ENCODE measurements at regions not wholly inside any gene's neighbourhood (a gene's known extent, or its start where the extent isn't known, plus 50 kb on each side); places are given as distances from the start of the nearest gene placed in this dataset.

- Histone ChIP-seq H3K4me1 (no peaks in the 10 kb centered on the region), H3K27ac (replicated peaks) (peak overlapping the region; percentile 38), H3K4me3 (no peak overlapping the region), H3K36me3 (no peaks in the 10 kb centered on the region), H3K9me3 (replicated peaks) (no peaks in the 10 kb centered on the region), H3K27me3 (ENCODE audit: low read depth) (no peaks in the 10 kb centered on the region)
- intact Hi-C loops (cut with micrococcal nuclease) = no loop called here
- no peak for TF ChIP-seq CTCF (IDR thresholded peaks at IDR 0.05; ENCODE audit: borderline replicate concordance)
- DNase-seq = no peak
These were observed 612.8 kb downstream of the INSC start for GRCh38 chr11:15727520-15727914.

DNA sequence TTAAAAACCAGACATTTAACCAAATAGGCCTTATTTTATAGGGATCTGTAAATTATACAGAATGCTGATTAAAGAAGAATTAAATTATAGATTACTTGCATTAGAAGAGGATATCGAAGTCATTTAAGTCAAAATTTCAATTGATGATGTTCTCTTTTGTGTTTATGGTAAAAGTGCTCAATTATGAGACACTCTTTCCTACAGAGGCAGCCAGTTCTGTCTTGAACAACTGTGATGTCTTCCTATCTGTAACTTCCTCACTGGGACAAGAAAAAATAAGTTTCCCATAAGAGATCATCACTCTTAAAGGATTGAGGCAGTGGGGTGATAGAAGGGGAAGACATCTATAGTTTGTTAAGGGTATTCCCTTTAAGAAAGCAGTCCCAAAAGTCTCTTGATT lies 613.5 kb downstream of the INSC start:
- H3K4me3 ChIP-seq = no peak overlapping the region
- H3K9me3 ChIP-seq (replicated peaks) = no peaks in the 10 kb centered on the region
- no peaks in the 10 kb centered on the region for H3K27me3 ChIP-seq (ENCODE audit: low read depth)
- no peaks in the 10 kb centered on the region for H3K4me1 ChIP-seq
- DNase-seq = no peak
- no peak overlapping the region for H3K27ac ChIP-seq (replicated peaks)
- no peaks in the 10 kb centered on the region for H3K36me3 ChIP-seq
- TF ChIP-seq CTCF (IDR thresholded peaks at IDR 0.05; ENCODE audit: borderline replicate concordance) = no peak
- intact Hi-C loops (cut with micrococcal nuclease) = no loop called here

GRCh38 chr11:15730263-15730994 lies 615.7 kb downstream of the INSC start:
- no peak for DNase-seq
- H3K27ac ChIP-seq (replicated peaks) = peak overlapping the region; percentile 23
- TF ChIP-seq CTCF (IDR thresholded peaks at IDR 0.05; ENCODE audit: borderline replicate concordance) = no peak
- H3K36me3 ChIP-seq = no peaks in the 10 kb centered on the region
- no peaks in the 10 kb centered on the region for H3K9me3 ChIP-seq (replicated peaks)
- no peak overlapping the region for H3K4me3 ChIP-seq
- H3K4me1 ChIP-seq = no peaks in the 10 kb centered on the region
- intact Hi-C loops (cut with micrococcal nuclease) = no loop called here
- H3K27me3 ChIP-seq (ENCODE audit: low read depth) = peaks cover under 1% of the 10 kb centered on the region

- no peak overlapping the region for H3K4me3 ChIP-seq
- H3K4me1 ChIP-seq = no peaks in the 10 kb centered on the region
- peaks cover 7% of the 10 kb centered on the region for H3K27me3 ChIP-seq (ENCODE audit: low read depth)
- DNase-seq = peak; percentile 17
- TF ChIP-seq CTCF (IDR thresholded peaks at IDR 0.05; ENCODE audit: borderline replicate concordance) = no peak
- no peaks in the 10 kb centered on the region for H3K36me3 ChIP-seq
- intact Hi-C loops (cut with micrococcal nuclease) = no loop called here
- H3K9me3 ChIP-seq (replicated peaks) = no peaks in the 10 kb centered on the region
- peak overlapping the region; percentile 23 for H3K27ac ChIP-seq (replicated peaks)
These were observed 616.3 kb downstream of the INSC start for GRCh38 chr11:15730995-15731385.

- intact Hi-C loops (cut with micrococcal nuclease) = no loop called here
- H3K4me3 ChIP-seq = no peak overlapping the region
- H3K9me3 ChIP-seq (replicated peaks) = no peaks in the 10 kb centered on the region
- no peak overlapping the region for H3K27ac ChIP-seq (replicated peaks)
- H3K4me1 ChIP-seq = no peaks in the 10 kb centered on the region
- TF ChIP-seq CTCF (IDR thresholded peaks at IDR 0.05; ENCODE audit: borderline replicate concordance) = no peak
- no peaks in the 10 kb centered on the region for H3K36me3 ChIP-seq
- H3K27me3 ChIP-seq (ENCODE audit: low read depth) = peaks cover 13% of the 10 kb centered on the region
- DNase-seq = no peak
These were observed 620.6 kb downstream of the SOX6 start for GRCh38 chr11:15735706-15736105.
